Left ventricle myocardium inferior (tissue), 1 donor: ENCODE measurements at regions not wholly inside any gene's neighbourhood (a gene's known extent, or its start where the extent isn't known, plus 50 kb on each side); places are given as distances from the start of the nearest gene placed in this dataset.

ENCODE experiments used
- DNase-seq: peaks from one replicate; pipeline ENCODE4 v3.0.0-alpha.2; 2020
- H3K27ac ChIP-seq: fragments of 200-600 bp; replicated peaks from 2 replicates; pipeline ENCODE4 v1.8.0; 2021
- H3K27me3 ChIP-seq: fragments of 200-600 bp; 2 replicates; pipeline ENCODE4 v1.8.0; 2021; ENCODE audit warnings: low read depth
- H3K36me3 ChIP-seq: fragments of 200-600 bp; 2 replicates; pipeline ENCODE4 v1.8.0; 2021
- H3K4me1 ChIP-seq: fragments of 200-600 bp; 2 replicates; pipeline ENCODE4 v1.8.0; 2021
- H3K4me3 ChIP-seq: fragments of 200-600 bp; 2 replicates; pipeline ENCODE4 v1.8.0; 2021; ENCODE audit warnings: mild to moderate bottlenecking, moderate library complexity
- H3K9me3 ChIP-seq: fragments of 200-600 bp; replicated peaks from 2 replicates; pipeline ENCODE4 v1.8.0; 2021
- intact Hi-C: fragments of 100-400 bp; cut with micrococcal nuclease; formaldehyde crosslinking; loops from one replicate; pipeline ENCODE4 v1.11.0; 2022
- TF ChIP-seq, protein P1 (sequence below): fragments of 200-600 bp; IDR thresholded peaks from 2 replicates; pipeline ENCODE4 v1.8.0; 2021; ENCODE audit warnings: antibody characterized with exemption, mild to moderate bottlenecking, borderline replicate concordance
- donor health status: DM: no; HTN: yes; CAD: no; lungs with severe emphysema.

DNA sequence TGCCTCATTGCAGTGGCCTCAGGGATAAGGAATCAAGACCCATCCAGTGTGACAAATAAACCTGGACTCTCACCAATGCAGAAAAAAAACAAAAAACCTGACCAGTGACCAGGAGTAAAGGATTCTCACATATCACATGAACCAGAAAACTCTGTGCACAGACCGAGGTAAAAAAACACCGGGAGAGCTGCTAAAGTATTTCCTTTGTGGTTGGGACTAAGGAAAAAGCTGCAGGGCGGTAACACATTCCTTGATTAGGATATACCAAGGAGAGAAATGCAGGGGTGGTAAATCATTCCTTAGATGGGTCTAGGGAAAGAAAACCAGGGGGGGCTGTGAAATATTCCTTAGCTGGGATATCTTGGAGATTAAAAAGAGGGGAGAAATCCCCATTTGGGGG, 64.8 kb upstream of the ZNF85 start:
- Histone ChIP-seq H3K27ac (no peak overlapping the region), H3K9me3 (peaks cover 87% of the 10 kb centered on the region), H3K36me3 (no peaks in the 10 kb centered on the region), H3K4me1 (no peaks in the 10 kb centered on the region), H3K4me3 (no peak overlapping the region), H3K27me3 (no peaks in the 10 kb centered on the region)
- intact Hi-C loops, result no loop called here
- TF ChIP-seq, protein P1, sequence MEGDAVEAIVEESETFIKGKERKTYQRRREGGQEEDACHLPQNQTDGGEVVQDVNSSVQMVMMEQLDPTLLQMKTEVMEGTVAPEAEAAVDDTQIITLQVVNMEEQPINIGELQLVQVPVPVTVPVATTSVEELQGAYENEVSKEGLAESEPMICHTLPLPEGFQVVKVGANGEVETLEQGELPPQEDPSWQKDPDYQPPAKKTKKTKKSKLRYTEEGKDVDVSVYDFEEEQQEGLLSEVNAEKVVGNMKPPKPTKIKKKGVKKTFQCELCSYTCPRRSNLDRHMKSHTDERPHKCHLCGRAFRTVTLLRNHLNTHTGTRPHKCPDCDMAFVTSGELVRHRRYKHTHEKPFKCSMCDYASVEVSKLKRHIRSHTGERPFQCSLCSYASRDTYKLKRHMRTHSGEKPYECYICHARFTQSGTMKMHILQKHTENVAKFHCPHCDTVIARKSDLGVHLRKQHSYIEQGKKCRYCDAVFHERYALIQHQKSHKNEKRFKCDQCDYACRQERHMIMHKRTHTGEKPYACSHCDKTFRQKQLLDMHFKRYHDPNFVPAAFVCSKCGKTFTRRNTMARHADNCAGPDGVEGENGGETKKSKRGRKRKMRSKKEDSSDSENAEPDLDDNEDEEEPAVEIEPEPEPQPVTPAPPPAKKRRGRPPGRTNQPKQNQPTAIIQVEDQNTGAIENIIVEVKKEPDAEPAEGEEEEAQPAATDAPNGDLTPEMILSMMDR, result no peak
- DNase-seq, result no peak

GRCh38 chr19:20858861-20859260, 64.2 kb upstream of the ZNF85 start:
- Histone ChIP-seq H3K27me3 (no peaks in the 10 kb centered on the region), H3K36me3 (no peaks in the 10 kb centered on the region), H3K9me3 (peaks cover 87% of the 10 kb centered on the region), H3K27ac (no peak overlapping the region), H3K4me1 (no peaks in the 10 kb centered on the region), H3K4me3 (no peak overlapping the region)
- TF ChIP-seq, protein P1, result no peak
- no peak for DNase-seq
- intact Hi-C loops, result no loop called here

- TF ChIP-seq, protein P1, result no peak
- Histone ChIP-seq H3K4me1 (no peaks in the 10 kb centered on the region), H3K36me3 (no peaks in the 10 kb centered on the region), H3K4me3 (no peak overlapping the region), H3K27me3 (no peaks in the 10 kb centered on the region), H3K9me3 (peaks cover 76% of the 10 kb centered on the region), H3K27ac (no peak overlapping the region)
- DNase-seq, result no peak
- intact Hi-C loops, result no loop called here
Measured at GRCh38 chr19:20860339-20860738, 62.7 kb upstream of the ZNF85 start.

GRCh38 chr19:20863176-20863575, 59.9 kb upstream of the ZNF85 start:
- TF ChIP-seq, protein P1, result no peak
- intact Hi-C loops, result no loop called here
- Histone ChIP-seq H3K27ac (no peak overlapping the region), H3K27me3 (no peaks in the 10 kb centered on the region), H3K36me3 (no peaks in the 10 kb centered on the region), H3K9me3 (peaks cover 75% of the 10 kb centered on the region), H3K4me1 (no peaks in the 10 kb centered on the region), H3K4me3 (no peak overlapping the region)
- DNase-seq, result no peak
